PFSK-1 (cell line): ENCODE measurements at regions not wholly inside any gene's neighbourhood (a gene's known extent, or its start where the extent isn't known, plus 50 kb on each side); places are given as distances from the start of the nearest gene placed in this dataset.

Source experiments
- FOXP2 ChIP-seq: optimal IDR thresholded peaks from 2 replicates; pipeline ENCODE3; 2011; ENCODE audit warnings: borderline replicate concordance, control low read depth, inconsistent platforms; ENCODE audit not compliant: insufficient read depth; ENCODE audit errors: extremely low read length, extremely low read depth
- POLR2AphosphoS5 ChIP-seq: IDR thresholded peaks from 2 replicates; pipeline ENCODE4 v1.6.1; 2012; ENCODE audit warnings: low read depth, mild to moderate bottlenecking, control low read depth, low read length, moderate library complexity
- SIN3A ChIP-seq: IDR thresholded peaks from 2 replicates; pipeline ENCODE4 v1.6.1; 2012; ENCODE audit warnings: mild to moderate bottlenecking, low read length, moderate library complexity, borderline replicate concordance; ENCODE audit not compliant: insufficient read depth
- TAF1 ChIP-seq: IDR thresholded peaks from 2 replicates; pipeline ENCODE4 v1.6.1; 2012; ENCODE audit warnings: low read length, control low read depth, borderline replicate concordance; ENCODE audit not compliant: insufficient read depth
- TF ChIP-seq, protein P1 (sequence below), 2 experiments: IDR thresholded peaks; 2 replicates each; pipeline versions ENCODE4 v1.6.1 to v1.8.0; 2011 to 2012; ENCODE audit warnings: low read depth in 2 of 2, low read length in 2 of 2, control low read depth in 1 of 2, inconsistent platforms in 1 of 2, mild to moderate bottlenecking in 1 of 2, moderate library complexity in 1 of 2; ENCODE audit not compliant: insufficient read depth in 1 of 2

GRCh38 chr5:124860291-124860655 lies 113.8 kb upstream of the ZNF608 start:
- no peak for TF ChIP-seq TAF1
- no peak for TF ChIP-seq FOXP2
- TF ChIP-seq POLR2AphosphoS5 = no peak
- TF ChIP-seq, protein P1, sequence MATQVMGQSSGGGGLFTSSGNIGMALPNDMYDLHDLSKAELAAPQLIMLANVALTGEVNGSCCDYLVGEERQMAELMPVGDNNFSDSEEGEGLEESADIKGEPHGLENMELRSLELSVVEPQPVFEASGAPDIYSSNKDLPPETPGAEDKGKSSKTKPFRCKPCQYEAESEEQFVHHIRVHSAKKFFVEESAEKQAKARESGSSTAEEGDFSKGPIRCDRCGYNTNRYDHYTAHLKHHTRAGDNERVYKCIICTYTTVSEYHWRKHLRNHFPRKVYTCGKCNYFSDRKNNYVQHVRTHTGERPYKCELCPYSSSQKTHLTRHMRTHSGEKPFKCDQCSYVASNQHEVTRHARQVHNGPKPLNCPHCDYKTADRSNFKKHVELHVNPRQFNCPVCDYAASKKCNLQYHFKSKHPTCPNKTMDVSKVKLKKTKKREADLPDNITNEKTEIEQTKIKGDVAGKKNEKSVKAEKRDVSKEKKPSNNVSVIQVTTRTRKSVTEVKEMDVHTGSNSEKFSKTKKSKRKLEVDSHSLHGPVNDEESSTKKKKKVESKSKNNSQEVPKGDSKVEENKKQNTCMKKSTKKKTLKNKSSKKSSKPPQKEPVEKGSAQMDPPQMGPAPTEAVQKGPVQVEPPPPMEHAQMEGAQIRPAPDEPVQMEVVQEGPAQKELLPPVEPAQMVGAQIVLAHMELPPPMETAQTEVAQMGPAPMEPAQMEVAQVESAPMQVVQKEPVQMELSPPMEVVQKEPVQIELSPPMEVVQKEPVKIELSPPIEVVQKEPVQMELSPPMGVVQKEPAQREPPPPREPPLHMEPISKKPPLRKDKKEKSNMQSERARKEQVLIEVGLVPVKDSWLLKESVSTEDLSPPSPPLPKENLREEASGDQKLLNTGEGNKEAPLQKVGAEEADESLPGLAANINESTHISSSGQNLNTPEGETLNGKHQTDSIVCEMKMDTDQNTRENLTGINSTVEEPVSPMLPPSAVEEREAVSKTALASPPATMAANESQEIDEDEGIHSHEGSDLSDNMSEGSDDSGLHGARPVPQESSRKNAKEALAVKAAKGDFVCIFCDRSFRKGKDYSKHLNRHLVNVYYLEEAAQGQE (IDR thresholded peaks at IDR 0.05; ENCODE audit: insufficient read depth in 1 of 2, low read depth in 2 of 2, low read length in 2 of 2) = no peak
- TF ChIP-seq SIN3A = no peak

DNA sequence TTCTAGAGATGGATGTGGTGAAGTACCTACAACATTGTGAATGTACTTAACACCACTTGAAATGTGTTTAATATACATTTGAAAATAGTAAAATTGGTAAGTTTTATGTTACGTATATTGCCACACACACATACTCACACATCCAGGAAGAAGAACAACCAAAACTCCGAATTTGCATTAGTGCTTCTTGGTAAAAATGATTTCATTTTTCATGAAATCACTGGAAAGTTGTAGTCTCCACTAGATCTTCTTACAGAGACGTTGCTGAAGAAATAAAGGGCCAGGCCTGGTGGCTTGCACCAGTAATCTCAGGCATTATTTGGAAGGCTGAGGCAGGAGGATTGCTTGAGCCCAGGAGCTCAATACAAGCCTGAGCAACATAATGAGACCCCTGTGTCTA lies 118.6 kb upstream of the ZNF608 start:
- TF ChIP-seq, protein P1 (IDR thresholded peaks at IDR 0.05; ENCODE audit: insufficient read depth in 1 of 2, low read depth in 2 of 2, low read length in 2 of 2) = no peak
- TF ChIP-seq FOXP2 (no peak), POLR2AphosphoS5 (no peak), TAF1 (no peak), SIN3A (no peak)

DNA sequence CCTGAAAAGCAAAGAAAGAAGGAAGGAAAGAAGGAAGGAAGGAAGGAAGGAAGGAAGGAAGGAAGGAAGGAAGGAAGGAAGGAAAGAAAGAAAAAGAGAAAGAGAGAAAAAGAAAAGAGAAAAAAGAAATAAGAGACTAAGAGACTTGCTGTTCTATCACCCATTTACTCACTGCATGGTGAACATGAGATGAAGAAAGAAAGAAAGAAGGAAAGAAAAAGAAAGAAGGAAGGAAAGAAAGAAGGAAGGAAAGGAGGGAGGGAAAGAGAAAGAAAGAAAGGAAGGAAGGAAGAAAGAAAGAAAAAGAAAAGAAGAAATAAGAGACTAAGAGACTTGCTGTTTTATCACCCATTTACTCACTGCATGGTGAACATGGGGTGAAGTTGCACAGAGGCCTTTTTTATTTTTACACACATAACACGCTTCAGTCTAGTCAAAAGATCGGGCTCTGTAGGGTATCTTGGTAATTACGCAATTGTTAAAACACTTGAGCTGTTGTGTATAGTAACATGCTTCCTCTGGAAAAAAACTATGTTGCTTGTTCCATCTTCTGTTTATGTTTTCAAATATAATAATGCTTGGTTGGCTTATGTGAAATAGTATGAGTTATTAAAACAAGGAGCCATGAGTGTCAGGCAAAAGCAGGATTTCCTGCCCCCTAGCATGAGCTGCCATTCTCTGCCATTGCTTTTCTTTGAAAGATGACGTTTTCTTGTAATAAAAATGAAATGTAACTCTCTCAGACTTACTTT lies 119.3 kb upstream of the ZNF608 start:
- TF ChIP-seq SIN3A = no peak
- no peak for TF ChIP-seq TAF1
- TF ChIP-seq, protein P1 (IDR thresholded peaks at IDR 0.05; ENCODE audit: insufficient read depth in 1 of 2, low read depth in 2 of 2, low read length in 2 of 2) = no peak
- TF ChIP-seq FOXP2 = no peak
- TF ChIP-seq POLR2AphosphoS5 = no peak

GRCh38 chr5:124866355-124867136 lies 120.1 kb upstream of the ZNF608 start:
- TF ChIP-seq FOXP2 (no peak), POLR2AphosphoS5 (no peak), TAF1 (no peak), SIN3A (no peak)
- TF ChIP-seq, protein P1 (IDR thresholded peaks at IDR 0.05; ENCODE audit: insufficient read depth in 1 of 2, low read depth in 2 of 2, low read length in 2 of 2) = no peak
